ENCODE measurements at regions not wholly inside any gene's neighbourhood (a gene's known extent, or its start where the extent isn't known, plus 50 kb on each side); places are given as distances from the start of the nearest gene placed in this dataset.

- no CpG with 5 or more reads among the region's 1 CpG for WGBS, 2 experiments (ENCODE audit: extremely low coverage in 2 of 2, insufficient read length in 1 of 2)
- intact Hi-C loops (cut with micrococcal nuclease), result no loop called here
Observed at GRCh38 chr9:108101410-108101809, 611.8 kb upstream of the KLF4 start.

More at GRCh38 chr9:108101410-108101809, 611.8 kb upstream of the KLF4 start:
- H3K27ac ChIP-seq (ENCODE audit: insufficient read depth, low read length), result no peak overlapping the region
- H4K8ac ChIP-seq (ENCODE audit: low read depth in 2 of 2, low read length in 2 of 2), result no peak overlapping the region
- H3K18ac ChIP-seq (ENCODE audit: low read depth, low read length), result no peak overlapping the region
- no peaks in the 10 kb centered on the region for H3K36me3 ChIP-seq (ENCODE audit: control insufficient read depth, insufficient read depth, low read length)
- no peak overlapping the region for H2BK5ac ChIP-seq (ENCODE audit: low read depth, low read length, poor library complexity, severe bottlenecking)
- H3K4me1 ChIP-seq (ENCODE audit: control insufficient read depth, insufficient read depth, low read length), result no peaks in the 10 kb centered on the region; the same call in 1 of the 2 replicates
- no peak overlapping the region for H4K91ac ChIP-seq (ENCODE audit: insufficient read depth, low read depth, low read length)
- ATAC-seq (ENCODE audit: low read depth) (no peak), DNase-seq (no peak)
- in situ Hi-C loops (cut with MboI; ENCODE audit: low sequenced_read_pairs) (no loop called here), dilution Hi-C loops (cut with HindIII; ENCODE audit: low sequenced_read_pairs, unreplicated experiment) (no loop called here)
- H2AK9ac ChIP-seq (replicated peaks; ENCODE audit: low read depth, low read length, poor library complexity), result no peak overlapping the region
- H3K4ac ChIP-seq (ENCODE audit: low read depth, low read length), result no peak overlapping the region
- no peak overlapping the region for H3K4me2 ChIP-seq (ENCODE audit: low read depth, low read length)
- no peak overlapping the region for H3K23ac ChIP-seq (ENCODE audit: low read depth, low read length)
- H3K79me1 ChIP-seq (ENCODE audit: low read depth in 1 of 2, low read length in 2 of 2), result no peaks in the 10 kb centered on the region
- no peak overlapping the region for H3K9ac ChIP-seq (ENCODE audit: low read depth, low read length)
- CTCF ChIA-PET, result no interaction called here
- no peak overlapping the region for H4K5ac ChIP-seq (ENCODE audit: low read depth, low read length)
- no peak overlapping the region for H2BK20ac ChIP-seq (ENCODE audit: low read depth, low read length)
- H3K9me3 ChIP-seq (ENCODE audit: control insufficient read depth, insufficient read depth, low read length), result no peaks in the 10 kb centered on the region
- no peak overlapping the region for H3K14ac ChIP-seq (replicated peaks; ENCODE audit: low read depth, low read length)
- no TSS peak for BruUV-seq (replicated peaks)
- no peak overlapping the region for H2AK5ac ChIP-seq (ENCODE audit: low read depth, low read length)
- no peak overlapping the region for H3K4me3 ChIP-seq (ENCODE audit: insufficient read depth, low read depth, low read length)
- TF ChIP-seq CEBPB (IDR thresholded peaks at IDR 0.05; ENCODE audit: low read depth, low read length), result no peak
- H2AFZ ChIP-seq (replicated peaks; ENCODE audit: low read length, poor library complexity), result no peak overlapping the region
- H2BK120ac ChIP-seq (ENCODE audit: low read depth, low read length), result no peak overlapping the region
- POLR2A ChIA-PET (ENCODE audit: unreplicated experiment), result no interaction called here
- H4K20me1 ChIP-seq (ENCODE audit: insufficient read depth, low read length), result no peaks in the 10 kb centered on the region
- no peaks in the 10 kb centered on the region; the same call in 1 of the 2 replicates for H3K27me3 ChIP-seq (ENCODE audit: control insufficient read depth, insufficient read depth, low read length)
- H2BK15ac ChIP-seq (ENCODE audit: low read depth, low read length), result no peak overlapping the region
- no peaks in the 10 kb centered on the region for H3K9me1 ChIP-seq (ENCODE audit: insufficient read depth, low read length)
- H3K56ac ChIP-seq (ENCODE audit: extremely low read depth, insufficient read depth, low read length), result no peak overlapping the region
